SU-DHL-6 (cell line): ENCODE measurements at regions not wholly inside any gene's neighbourhood (a gene's known extent, or its start where the extent isn't known, plus 50 kb on each side); places are given as distances from the start of the nearest gene placed in this dataset.
"Not testable (repeated sequence)": the region's sequence is repeated elsewhere in the genome, so short reads cannot be mapped to it uniquely, and the experiment has no call there.

ENCODE experiments used
- H2AFZ ChIP-seq: fragments of 200-600 bp; sonication (generic); 2 replicates; pipeline ENCODE4 v1.6.1; 2014; ENCODE audit warnings: low read depth, mild to moderate bottlenecking, moderate library complexity, mixed read lengths, antibody characterized with exemption, low read length; ENCODE audit not compliant: severe bottlenecking
- H3F3A ChIP-seq: fragments of 200-600 bp; shearing (Covaris generic); 2 replicates; pipeline ENCODE4 v1.6.0; 2016; ENCODE audit warnings: antibody characterized with exemption, mild to moderate bottlenecking; ENCODE audit not compliant: insufficient read depth
- H3K27ac ChIP-seq: fragments of 200-600 bp; sonication (generic); 2 replicates; pipeline ENCODE4 v1.5.1; 2016; ENCODE audit warnings: low read depth, mild to moderate bottlenecking, low read length, moderate library complexity, mixed read lengths
- H3K27me3 ChIP-seq: fragments of 200-600 bp; sonication (generic), shearing (Covaris generic); 2 replicates; pipeline ENCODE4 v1.6.0; 2014; ENCODE audit warnings: mild to moderate bottlenecking, low read length
- H3K36me3 ChIP-seq: fragments of 200-600 bp; sonication (generic); 2 replicates; pipeline ENCODE4 v1.6.1; 2014; ENCODE audit warnings: mild to moderate bottlenecking, low read length, mixed read lengths
- H3K4me2 ChIP-seq: fragments of 300-600, 200-600 bp; shearing (Covaris generic), sonication (generic); 2 replicates; pipeline ENCODE4 v1.6.0; 2014; ENCODE audit warnings: low read length, low read depth, mild to moderate bottlenecking; ENCODE audit not compliant: poor library complexity, severe bottlenecking
- H3K4me3 ChIP-seq: fragments of 200-600 bp; sonication (generic); 2 replicates; pipeline ENCODE4 v1.5.1; 2014; ENCODE audit warnings: antibody characterized with exemption, low read length, mild to moderate bottlenecking, mixed read lengths; ENCODE audit not compliant: insufficient read depth, poor library complexity, severe bottlenecking
- H3K79me2 ChIP-seq: fragments of 200-600 bp; sonication (generic); 2 replicates; pipeline ENCODE4 v1.6.1; 2014; ENCODE audit warnings: mild to moderate bottlenecking, low read length, moderate library complexity; ENCODE audit not compliant: insufficient read depth
- H3K9ac ChIP-seq: fragments of 200-600 bp; sonication (generic); 2 replicates; pipeline ENCODE4 v1.7.0; 2014; ENCODE audit warnings: mild to moderate bottlenecking, low read length
- H3K9me2 ChIP-seq: fragments of 200-600 bp; sonication (generic); replicated peaks from 2 replicates; pipeline ENCODE4 v1.6.1; 2014; ENCODE audit warnings: low read length; ENCODE audit not compliant: insufficient read depth
- H3K9me3 ChIP-seq: fragments of 200-600 bp; sonication (generic); 2 replicates; pipeline ENCODE4 v1.6.1; 2014; ENCODE audit warnings: low read length, mixed read lengths; ENCODE audit not compliant: insufficient read depth
- H4K20me1 ChIP-seq: fragments of 200-600 bp; sonication (generic); 2 replicates; pipeline ENCODE4 v1.6.1; 2014; ENCODE audit warnings: low read depth, mild to moderate bottlenecking, antibody characterized with exemption, low read length, moderate library complexity, mixed read lengths
- EZH2phosphoT487 ChIP-seq: fragments of 200-600 bp; sonication (generic), shearing (Covaris generic); conservative IDR thresholded peaks from 2 replicates; pipeline ENCODE4 v1.6.1; 2018; ENCODE audit warnings: mild to moderate bottlenecking, antibody characterized with exemption, low read length, moderate library complexity, mixed read lengths
- TF ChIP-seq, protein P1 (sequence below): fragments of 200-600 bp; sonication (generic); IDR thresholded peaks from one replicate; pipeline ENCODE4 v1.5.1; 2017; ENCODE audit warnings: antibody characterized with exemption, mild to moderate bottlenecking, low read length, moderate library complexity; ENCODE audit not compliant: insufficient read depth, poor library complexity, severe bottlenecking

DNA sequence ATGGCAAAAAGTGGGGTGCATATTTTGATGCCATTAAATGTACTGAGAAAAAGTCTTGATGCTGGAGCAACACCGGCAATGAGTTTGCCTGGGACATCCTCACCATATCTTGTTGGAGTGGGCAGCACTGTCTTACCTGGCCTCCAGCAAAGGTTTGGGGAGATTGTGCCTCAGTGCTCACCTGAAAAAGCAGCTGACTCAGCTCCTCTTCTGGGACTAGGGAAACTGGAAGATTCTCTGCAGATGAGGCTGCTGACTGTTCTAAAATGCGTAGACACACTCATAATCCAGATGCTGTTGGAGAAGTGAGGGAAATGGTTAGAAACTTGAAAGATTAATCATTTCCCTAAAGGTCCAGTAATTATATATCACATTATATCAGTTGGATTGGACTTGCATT lies 593.7 kb upstream of the HS3ST1 start:
- no peak overlapping the region for H3K9ac ChIP-seq
- no peaks in the 10 kb centered on the region for H3K36me3 ChIP-seq
- H2AFZ ChIP-seq: no peak overlapping the region
- no peaks in the 10 kb centered on the region; the same call in 1 of the 2 replicates for H3K9me2 ChIP-seq
- H3K4me2 ChIP-seq: no peak overlapping the region
- no peak overlapping the region for H3K4me3 ChIP-seq
- H4K20me1 ChIP-seq: no peaks in the 10 kb centered on the region
- TF ChIP-seq, protein P1, sequence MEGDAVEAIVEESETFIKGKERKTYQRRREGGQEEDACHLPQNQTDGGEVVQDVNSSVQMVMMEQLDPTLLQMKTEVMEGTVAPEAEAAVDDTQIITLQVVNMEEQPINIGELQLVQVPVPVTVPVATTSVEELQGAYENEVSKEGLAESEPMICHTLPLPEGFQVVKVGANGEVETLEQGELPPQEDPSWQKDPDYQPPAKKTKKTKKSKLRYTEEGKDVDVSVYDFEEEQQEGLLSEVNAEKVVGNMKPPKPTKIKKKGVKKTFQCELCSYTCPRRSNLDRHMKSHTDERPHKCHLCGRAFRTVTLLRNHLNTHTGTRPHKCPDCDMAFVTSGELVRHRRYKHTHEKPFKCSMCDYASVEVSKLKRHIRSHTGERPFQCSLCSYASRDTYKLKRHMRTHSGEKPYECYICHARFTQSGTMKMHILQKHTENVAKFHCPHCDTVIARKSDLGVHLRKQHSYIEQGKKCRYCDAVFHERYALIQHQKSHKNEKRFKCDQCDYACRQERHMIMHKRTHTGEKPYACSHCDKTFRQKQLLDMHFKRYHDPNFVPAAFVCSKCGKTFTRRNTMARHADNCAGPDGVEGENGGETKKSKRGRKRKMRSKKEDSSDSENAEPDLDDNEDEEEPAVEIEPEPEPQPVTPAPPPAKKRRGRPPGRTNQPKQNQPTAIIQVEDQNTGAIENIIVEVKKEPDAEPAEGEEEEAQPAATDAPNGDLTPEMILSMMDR: no peak
- no peak for TF ChIP-seq EZH2phosphoT487
- H3F3A ChIP-seq: no peaks in the 10 kb centered on the region
- H3K27me3 ChIP-seq: no peaks in the 10 kb centered on the region
- H3K79me2 ChIP-seq: no peaks in the 10 kb centered on the region
- no peaks in the 10 kb centered on the region for H3K9me3 ChIP-seq
- H3K27ac ChIP-seq: no peak overlapping the region

DNA sequence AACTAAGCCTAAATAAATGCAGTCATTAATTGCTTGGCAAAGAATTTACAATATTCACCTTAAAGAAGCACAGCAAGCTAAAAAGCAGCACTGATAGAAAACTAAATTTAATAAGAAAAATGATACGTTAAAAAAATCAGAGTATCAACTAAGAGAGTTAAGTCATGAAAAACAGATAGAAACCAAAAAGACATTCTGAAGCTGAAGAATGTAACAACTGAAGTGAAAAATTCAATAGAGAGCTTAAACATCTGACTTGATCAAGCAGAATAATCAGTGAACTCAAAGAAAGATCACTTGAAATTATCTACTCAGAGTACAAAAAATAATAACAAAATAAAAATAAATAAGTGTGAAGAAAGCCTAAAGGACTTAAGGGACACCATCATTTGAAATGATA lies 588.0 kb upstream of the HS3ST1 start:
- Histone ChIP-seq H3K27ac (no peak overlapping the region), H3K4me2 (no peak overlapping the region), H3K4me3 (no peak overlapping the region), H4K20me1 (no peaks in the 10 kb centered on the region), H3K9me2 (no peaks in the 10 kb centered on the region), H2AFZ (no peak overlapping the region), H3K9ac (no peak overlapping the region), H3K36me3 (no peaks in the 10 kb centered on the region), H3F3A (no peaks in the 10 kb centered on the region), H3K27me3 (no peaks in the 10 kb centered on the region), H3K9me3 (no peaks in the 10 kb centered on the region), H3K79me2 (no peaks in the 10 kb centered on the region)
- no peak for TF ChIP-seq EZH2phosphoT487
- TF ChIP-seq, protein P1: no peak

DNA sequence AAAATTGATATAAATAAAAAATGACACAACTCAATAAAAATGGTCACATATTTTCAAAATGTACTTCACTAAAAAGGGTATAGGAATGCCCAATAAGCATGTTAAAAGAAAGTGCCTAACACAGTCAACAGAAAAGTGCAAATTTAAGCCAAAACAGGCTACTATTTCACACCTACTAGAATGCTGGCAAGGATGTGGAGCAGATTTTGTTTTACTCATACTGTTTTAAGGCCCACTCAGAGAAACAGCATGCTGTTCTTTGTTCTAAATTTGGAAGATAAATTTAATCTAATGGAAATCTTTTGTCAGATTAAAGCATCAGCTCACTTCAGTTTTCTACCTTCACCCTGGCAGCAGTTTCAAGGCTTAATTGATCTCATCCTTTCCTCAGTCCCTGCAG lies 576.8 kb upstream of the HS3ST1 start:
- no peaks in the 10 kb centered on the region for H3K27me3 ChIP-seq
- no peaks in the 10 kb centered on the region for H4K20me1 ChIP-seq
- no peak for TF ChIP-seq EZH2phosphoT487
- TF ChIP-seq, protein P1: no peak
- H3K9ac ChIP-seq: no peak overlapping the region
- H3F3A ChIP-seq: no peaks in the 10 kb centered on the region
- no peaks in the 10 kb centered on the region for H3K36me3 ChIP-seq
- H3K79me2 ChIP-seq: no peaks in the 10 kb centered on the region
- H2AFZ ChIP-seq: no peak overlapping the region
- H3K9me2 ChIP-seq: no peaks in the 10 kb centered on the region
- H3K4me2 ChIP-seq: no peak overlapping the region
- H3K9me3 ChIP-seq: no peaks in the 10 kb centered on the region
- no peak overlapping the region for H3K4me3 ChIP-seq
- no peak overlapping the region for H3K27ac ChIP-seq

DNA sequence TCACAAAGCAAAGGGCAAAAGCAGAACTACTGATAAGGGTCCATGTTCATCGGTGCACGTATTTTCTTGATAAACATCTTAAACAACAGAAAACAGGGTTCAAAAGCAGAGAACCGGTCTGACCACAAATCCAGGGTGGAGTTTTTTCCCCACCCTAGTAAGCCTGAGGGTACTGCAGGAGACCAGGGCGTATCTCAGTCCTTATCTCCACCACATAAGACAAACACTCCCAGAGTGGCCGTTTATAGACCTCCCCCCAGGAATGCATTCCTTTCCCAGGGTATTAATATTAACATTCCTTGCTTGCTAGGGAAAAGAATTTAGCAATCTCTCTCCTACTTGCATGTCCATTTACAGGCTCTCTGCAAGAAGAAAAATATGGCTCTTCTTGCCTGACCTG lies 567.9 kb upstream of the HS3ST1 start:
- not testable (repeated sequence) for H3K27ac ChIP-seq

More for the DNA sequence above, 567.9 kb upstream of the HS3ST1 start:
- H3K9me2 ChIP-seq, H3K9me3 ChIP-seq, H3K9ac ChIP-seq, H3K4me3 ChIP-seq, H3K79me2 ChIP-seq, H3K4me2 ChIP-seq, H4K20me1 ChIP-seq, H2AFZ ChIP-seq, H3K27me3 ChIP-seq, H3K36me3 ChIP-seq, H3F3A ChIP-seq: not testable (repeated sequence)
